Activated naive CD4-positive, alpha-beta T cell treated with anti-CD3 and anti-CD28 coated beads, Interleukin-2, amount 50 U/mL, for 72 hours (primary cell): ENCODE measurements at regions not wholly inside any gene's neighbourhood (a gene's known extent, or its start where the extent isn't known, plus 50 kb on each side); places are given as distances from the start of the nearest gene placed in this dataset.
"Not testable (repeated sequence)": the region's sequence is repeated elsewhere in the genome, so short reads cannot be mapped to it uniquely, and the experiment has no call there.

Source experiments
- ATAC-seq, 2 donors: fragments of 150-1000 bp; cut with Tn5 transposase; 2 replicates each; pipeline ENCODE4 v1.10.0; 2021; ENCODE audit warnings: mild to moderate bottlenecking in 2 of 2, moderate library complexity in 2 of 2
- DNase-seq, 2 donors: peaks; one replicate each; pipeline ENCODE4 v3.0.0; 2021 to 2022; ENCODE audit warnings: low spot score in 2 of 2
- H3K27ac Mint-ChIP-seq, 2 donors: one replicate each; pipeline ENCODE4 v1.8.0; 2022; ENCODE audit warnings: mild to moderate bottlenecking in 2 of 2, mixed read lengths in 2 of 2
- H3K36me3 Mint-ChIP-seq, 2 donors: one replicate each; pipeline ENCODE4 v1.8.0; 2022; ENCODE audit warnings: mixed read lengths in 2 of 2
- H3K9me3 Mint-ChIP-seq, 2 donors: one replicate each; pipeline ENCODE4 v1.8.0; 2022; ENCODE audit warnings: mixed read lengths in 2 of 2

DNA sequence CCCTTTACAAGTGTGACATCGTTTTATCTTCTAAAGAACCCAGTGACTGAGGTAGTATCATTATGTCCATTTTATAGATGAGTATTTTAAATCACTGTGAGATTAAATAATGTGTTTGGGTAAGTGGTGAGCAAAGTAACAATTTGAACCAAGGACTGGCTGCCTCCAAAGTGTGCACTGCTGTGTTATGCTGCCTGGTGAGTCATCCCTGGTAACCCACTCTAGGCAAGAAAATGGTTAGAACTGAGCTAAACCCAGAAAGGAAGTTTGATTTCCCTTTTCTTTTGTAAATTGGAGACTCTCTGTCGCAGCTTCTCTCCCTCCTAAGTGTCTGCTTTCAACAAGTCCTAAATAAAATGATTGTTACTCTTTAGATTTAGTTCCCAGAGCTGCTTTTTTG is 342.8 kb upstream of the KAZN start:
- no peaks in the 10 kb centered on the region for H3K36me3 Mint-ChIP-seq
- ATAC-seq: no peak
- H3K9me3 Mint-ChIP-seq: no peaks in the 10 kb centered on the region
- no peak overlapping the region for H3K27ac Mint-ChIP-seq
- DNase-seq: no peak

DNA sequence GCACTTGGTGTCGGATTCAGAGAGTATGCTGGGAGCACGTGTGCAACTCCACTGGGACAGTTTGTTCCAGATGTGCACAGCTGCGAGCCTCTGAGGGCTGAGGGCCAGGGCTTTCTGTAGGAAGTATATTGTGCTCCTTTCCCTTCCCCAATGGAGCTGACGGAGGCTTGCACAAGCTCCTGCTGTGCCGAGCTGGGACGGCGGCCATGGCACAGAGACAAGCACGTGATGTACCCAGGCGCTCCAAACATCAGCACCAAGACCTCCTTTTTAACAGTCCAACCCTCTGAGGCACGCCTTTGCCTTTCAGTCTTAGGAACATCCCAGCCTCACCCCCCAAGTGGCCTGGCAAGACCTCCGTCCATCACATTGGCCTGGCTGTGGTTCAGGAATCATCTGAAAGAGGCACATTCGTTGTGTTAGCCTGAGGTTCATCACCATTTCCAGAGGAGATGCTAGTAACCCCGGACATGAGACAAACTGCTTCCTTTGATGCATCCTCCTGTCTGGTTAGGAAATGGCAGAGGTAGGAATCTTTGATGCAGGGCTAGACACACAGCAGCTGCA is 339.2 kb upstream of the KAZN start:
- H3K9me3 Mint-ChIP-seq: no peaks in the 10 kb centered on the region
- ATAC-seq: no peak

DNA sequence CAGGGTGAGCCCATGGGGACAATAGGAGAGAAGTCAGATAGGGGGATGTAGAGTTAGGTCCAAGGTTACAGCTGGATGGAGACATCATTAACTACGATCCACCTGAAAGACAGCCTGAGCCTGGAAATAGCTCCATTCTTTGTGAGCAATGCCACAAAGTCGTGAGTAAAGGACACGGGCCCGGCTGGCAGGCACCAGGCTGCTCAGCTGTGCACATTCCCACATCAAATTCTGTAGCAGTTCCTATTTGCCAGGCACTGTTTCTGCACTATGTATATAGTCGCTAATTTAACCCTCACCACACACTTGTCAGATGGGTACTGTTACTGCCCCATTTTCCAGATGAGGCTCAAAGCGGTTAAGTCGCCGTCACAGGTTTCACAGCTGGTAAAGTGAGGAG is 338.0 kb upstream of the KAZN start:
- DNase-seq (no peak), ATAC-seq (no peak)
- no peaks in the 10 kb centered on the region for H3K9me3 Mint-ChIP-seq
- no peaks in the 10 kb centered on the region for H3K36me3 Mint-ChIP-seq
- H3K27ac Mint-ChIP-seq: no peak overlapping the region

More for the DNA sequence above, 339.2 kb upstream of the KAZN start:
- DNase-seq: no peak
- Mint-ChIP-seq H3K27ac (no peak overlapping the region), H3K36me3 (no peaks in the 10 kb centered on the region)

DNA sequence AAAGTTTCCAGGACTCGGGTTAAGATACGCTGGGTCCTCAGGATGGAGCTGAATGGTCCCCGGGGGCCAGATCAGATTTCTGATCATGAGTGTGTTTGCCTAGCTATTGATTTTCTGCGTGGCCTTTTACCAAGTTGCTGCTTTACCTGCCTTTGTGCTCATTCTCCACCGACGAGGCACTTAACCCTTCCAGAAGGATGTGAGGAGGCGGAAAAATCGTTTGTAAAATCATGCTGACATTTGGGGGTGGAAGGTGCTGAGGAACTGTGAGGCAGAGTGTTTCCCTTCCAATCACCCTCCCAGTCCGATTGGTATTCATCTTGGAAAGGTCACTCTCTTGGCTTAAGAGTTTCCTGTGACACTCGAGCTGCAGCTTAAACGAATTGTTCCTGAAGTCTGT is 337.1 kb upstream of the KAZN start:
- no peak for DNase-seq
- no peak for ATAC-seq
- no peaks in the 10 kb centered on the region for H3K9me3 Mint-ChIP-seq
- no peak overlapping the region for H3K27ac Mint-ChIP-seq
- H3K36me3 Mint-ChIP-seq: no peaks in the 10 kb centered on the region

DNA sequence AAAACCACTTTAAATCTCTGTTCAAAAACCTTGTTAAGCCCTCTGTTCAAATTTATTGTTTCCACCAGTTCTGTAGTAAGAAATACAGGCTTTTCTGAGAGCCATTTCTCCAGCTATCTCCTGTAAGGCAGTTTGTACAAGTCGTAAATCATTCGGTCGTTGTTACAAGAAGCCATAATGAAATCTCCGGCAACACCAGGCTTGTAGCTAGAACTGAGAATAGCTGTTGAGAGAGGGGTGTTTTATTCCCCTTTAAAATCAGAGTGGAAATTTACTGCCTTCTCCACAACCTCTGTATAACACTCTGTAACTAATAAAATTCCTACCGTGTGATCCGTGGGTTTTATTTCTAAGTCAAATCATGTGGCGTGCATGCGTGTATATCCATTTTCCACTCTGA is 335.8 kb upstream of the KAZN start:
- no peak for DNase-seq
- H3K27ac Mint-ChIP-seq: no peak overlapping the region
- H3K9me3 Mint-ChIP-seq: no peaks in the 10 kb centered on the region
- ATAC-seq: no peak
- no peaks in the 10 kb centered on the region for H3K36me3 Mint-ChIP-seq

DNA sequence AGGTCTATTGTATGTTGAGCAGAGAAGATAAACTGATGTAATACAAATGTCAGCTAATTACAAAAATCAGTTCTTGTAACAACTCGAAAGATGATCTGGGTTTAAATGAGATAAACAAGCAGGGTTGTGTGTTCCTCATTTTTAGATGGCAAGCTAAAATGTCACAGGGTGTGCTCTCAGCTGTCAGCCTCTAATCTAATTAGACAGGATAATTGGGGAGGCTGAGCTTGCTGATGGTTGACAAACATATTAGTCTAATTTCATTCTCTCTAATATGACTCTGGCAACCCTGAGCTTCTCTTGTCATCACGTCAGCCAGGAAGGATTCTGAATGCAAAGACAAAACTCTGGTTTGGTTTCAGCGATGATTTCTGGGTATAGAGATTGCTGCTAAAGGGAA is 335.3 kb upstream of the KAZN start:
- ATAC-seq (no peak), DNase-seq (no peak)
- Mint-ChIP-seq H3K9me3 (no peaks in the 10 kb centered on the region), H3K27ac (no peak overlapping the region), H3K36me3 (no peaks in the 10 kb centered on the region)

DNA sequence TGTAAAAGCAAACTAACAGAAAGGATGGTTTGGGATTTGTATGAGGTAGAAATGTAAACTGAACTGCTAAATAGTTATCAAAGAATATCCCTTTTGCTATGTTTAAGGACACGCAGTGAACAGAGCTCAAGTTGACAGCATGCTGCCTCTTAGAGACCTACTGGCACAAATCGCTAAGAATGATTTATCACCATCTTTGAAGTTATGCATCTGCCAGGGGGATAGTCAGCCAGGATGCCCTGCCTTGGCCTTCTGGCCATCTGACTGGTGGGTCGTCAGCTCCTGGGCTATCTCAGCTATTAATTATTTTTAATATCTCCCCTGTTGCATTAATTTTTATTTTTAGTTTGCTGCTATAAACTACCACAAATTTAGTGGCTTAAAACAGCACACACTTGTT is 334.8 kb upstream of the KAZN start:
- no peaks in the 10 kb centered on the region for H3K9me3 Mint-ChIP-seq
- H3K27ac Mint-ChIP-seq: no peak overlapping the region
- no peak for ATAC-seq
- no peak for DNase-seq
- H3K36me3 Mint-ChIP-seq: no peaks in the 10 kb centered on the region

DNA sequence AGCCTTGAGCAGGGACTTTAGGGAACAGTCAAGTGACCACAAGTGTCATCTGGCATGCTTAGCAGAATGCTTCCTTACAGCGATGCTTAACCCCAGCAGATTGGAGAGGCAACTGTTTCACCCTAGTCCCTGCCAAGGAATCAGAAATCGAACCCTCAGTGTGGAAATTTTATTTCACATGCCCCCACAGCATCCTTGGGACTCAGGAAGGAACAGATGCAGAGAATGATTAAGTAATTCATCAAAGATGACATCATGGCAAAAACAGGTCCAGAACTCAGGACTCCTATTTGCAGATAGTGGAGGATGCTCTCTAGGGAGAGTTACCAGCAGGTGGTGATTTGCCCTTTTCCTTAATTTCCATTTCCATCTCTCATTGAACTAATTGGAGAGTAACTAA is 333.0 kb upstream of the KAZN start:
- no peak overlapping the region for H3K27ac Mint-ChIP-seq
- H3K36me3 Mint-ChIP-seq: no peaks in the 10 kb centered on the region
- ATAC-seq: no peak
- no peak for DNase-seq
- H3K9me3 Mint-ChIP-seq: no peaks in the 10 kb centered on the region

GRCh38 chr1:14267991-14268390 is 330.5 kb upstream of the KAZN start:
- ATAC-seq: no peak
- no peaks in the 10 kb centered on the region for H3K9me3 Mint-ChIP-seq
- H3K27ac Mint-ChIP-seq: no peak overlapping the region
- H3K36me3 Mint-ChIP-seq: no peaks in the 10 kb centered on the region
- DNase-seq: no peak

DNA sequence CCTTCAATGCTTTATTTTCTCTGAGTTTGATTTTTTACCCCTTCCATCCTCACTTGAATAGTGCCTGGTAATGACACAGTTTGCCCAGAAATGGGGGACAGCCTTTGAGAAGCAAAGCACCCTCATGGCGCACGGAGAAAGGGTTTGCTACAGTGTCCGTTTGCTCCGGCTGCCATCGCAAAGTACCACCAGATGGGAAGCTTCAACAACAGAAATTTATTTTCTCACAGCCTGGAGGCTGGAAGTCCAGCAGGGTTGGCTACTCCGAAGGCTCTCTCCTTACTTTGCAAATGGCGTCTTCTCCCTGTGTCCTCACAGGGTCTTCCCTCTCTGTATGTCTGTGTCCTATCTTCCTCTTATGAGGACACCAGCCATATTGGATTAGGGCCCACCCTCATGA is 327.7 kb upstream of the KAZN start:
- DNase-seq: no peak
- Mint-ChIP-seq H3K36me3 (no peaks in the 10 kb centered on the region), H3K9me3 (no peaks in the 10 kb centered on the region), H3K27ac (no peak overlapping the region)
- ATAC-seq: no peak

DNA sequence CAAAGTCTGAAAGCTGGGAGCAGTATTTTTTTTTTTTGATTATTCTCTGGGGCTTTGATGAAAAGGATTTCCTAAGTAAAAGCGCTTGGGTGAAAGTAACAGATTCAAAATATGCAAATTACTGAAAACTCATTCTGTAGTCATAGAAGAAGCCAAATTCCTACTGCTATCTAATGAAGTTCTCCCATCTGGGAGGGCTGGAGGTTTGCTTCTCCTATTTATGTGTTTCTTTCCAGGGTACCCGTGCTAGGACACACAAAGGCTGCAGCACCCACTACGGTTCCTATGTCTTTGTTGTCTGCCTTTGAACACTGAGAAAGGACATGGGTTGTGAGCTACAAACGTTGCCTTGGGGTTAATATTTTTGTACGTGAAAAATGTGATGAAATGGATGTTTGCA is 324.7 kb upstream of the KAZN start:
- no peaks in the 10 kb centered on the region for H3K36me3 Mint-ChIP-seq
- H3K27ac Mint-ChIP-seq: no peak overlapping the region
- no peaks in the 10 kb centered on the region for H3K9me3 Mint-ChIP-seq
- ATAC-seq (no peak), DNase-seq (no peak)

- H3K27ac Mint-ChIP-seq, H3K9me3 Mint-ChIP-seq, ATAC-seq, DNase-seq, H3K36me3 Mint-ChIP-seq: not testable (repeated sequence)
Observed at GRCh38 chr1:14279891-14280290, 318.6 kb upstream of the KAZN start.

DNA sequence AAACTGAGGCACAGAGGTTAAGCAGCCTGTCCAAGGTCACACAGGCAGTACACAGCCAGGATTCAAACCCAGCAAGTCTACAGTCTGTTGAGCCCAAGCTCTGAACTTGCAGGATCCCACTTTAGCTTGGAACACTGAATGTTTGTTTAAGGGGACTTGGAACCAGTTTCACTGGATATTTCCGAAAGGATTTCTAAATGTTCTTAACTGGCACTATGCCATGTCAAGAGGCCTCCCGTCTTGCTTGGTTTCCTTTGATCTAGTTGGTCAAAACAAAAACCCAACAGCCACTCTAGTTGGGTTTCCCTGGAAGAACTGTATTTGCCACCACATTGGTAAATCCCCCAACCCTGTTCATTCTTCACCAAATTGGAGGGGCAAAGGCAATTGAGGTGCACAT is 317.6 kb upstream of the KAZN start:
- no peaks in the 10 kb centered on the region for H3K36me3 Mint-ChIP-seq
- H3K9me3 Mint-ChIP-seq: no peaks in the 10 kb centered on the region
- H3K27ac Mint-ChIP-seq: no peak overlapping the region
- DNase-seq (no peak), ATAC-seq (no peak)

DNA sequence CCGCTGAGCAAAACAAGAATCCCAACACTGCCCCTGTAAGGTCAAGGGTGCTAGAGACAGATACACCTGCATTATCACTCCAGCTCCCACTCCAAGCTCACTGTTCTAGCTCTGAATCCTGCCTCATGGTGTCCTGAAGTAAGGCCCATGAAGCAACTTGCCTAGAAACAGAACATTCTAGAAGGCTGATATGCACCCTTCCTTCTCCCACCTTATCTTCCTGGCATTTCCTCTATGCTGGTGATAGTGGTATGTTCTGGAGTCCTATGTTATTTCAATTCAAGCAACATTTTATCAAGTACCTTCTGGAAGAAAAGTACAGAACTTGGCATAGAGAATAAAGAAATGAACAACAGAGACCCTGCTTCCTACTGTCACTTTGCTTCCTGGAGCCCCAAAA is 317.1 kb upstream of the KAZN start:
- Mint-ChIP-seq H3K27ac (no peak overlapping the region), H3K36me3 (peaks cover 0 to 4% of the 10 kb centered on the region in 2 donors), H3K9me3 (no peaks in the 10 kb centered on the region)
- ATAC-seq (no peak), DNase-seq (no peak)

DNA sequence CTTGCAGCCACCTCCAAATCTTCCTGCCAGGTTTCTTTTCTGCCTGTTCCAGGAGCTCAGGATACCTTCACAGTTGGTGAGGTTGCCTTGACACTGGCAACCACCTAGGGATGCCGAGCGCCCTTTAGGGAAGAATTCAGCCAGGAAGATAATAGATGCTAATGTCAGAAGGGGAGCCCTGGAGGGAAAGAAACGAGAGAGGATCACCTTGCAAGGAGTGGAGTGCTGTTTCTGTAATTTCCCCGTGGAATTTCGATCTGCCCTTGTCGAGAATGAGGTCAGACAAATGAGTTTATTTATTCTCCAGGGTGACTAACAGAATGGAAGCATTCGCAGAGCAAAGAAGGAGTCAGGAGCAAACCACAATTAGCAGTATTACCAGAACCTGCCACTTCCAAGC is 315.8 kb upstream of the KAZN start:
- ATAC-seq (no peak), DNase-seq (no peak)
- H3K27ac Mint-ChIP-seq: no peak overlapping the region
- peaks cover 0 to 4% of the 10 kb centered on the region in 2 donors for H3K36me3 Mint-ChIP-seq
- H3K9me3 Mint-ChIP-seq: no peaks in the 10 kb centered on the region

DNA sequence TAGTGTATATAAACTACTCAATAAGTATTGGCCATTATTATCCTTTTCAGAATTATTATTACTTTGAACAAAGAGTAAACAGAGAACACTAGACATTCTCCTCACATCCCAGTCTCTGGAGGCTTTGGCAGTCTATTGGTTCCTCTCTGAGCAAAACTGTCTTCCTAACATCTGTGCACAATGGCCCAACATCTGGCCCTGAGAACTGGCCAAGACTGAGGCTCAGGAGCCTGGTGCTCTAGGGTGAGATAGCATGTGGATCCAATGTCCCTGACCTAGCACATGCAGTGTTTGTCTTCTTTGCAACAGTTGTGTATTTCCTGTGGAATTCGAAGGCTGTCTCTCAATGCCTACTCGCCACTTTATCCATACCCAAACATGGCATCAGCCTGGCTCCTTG is 313.2 kb upstream of the KAZN start:
- H3K36me3 Mint-ChIP-seq: peaks cover 0 to 4% of the 10 kb centered on the region in 2 donors
- ATAC-seq: no peak
- no peak for DNase-seq
- no peak overlapping the region for H3K27ac Mint-ChIP-seq
- H3K9me3 Mint-ChIP-seq: no peaks in the 10 kb centered on the region

DNA sequence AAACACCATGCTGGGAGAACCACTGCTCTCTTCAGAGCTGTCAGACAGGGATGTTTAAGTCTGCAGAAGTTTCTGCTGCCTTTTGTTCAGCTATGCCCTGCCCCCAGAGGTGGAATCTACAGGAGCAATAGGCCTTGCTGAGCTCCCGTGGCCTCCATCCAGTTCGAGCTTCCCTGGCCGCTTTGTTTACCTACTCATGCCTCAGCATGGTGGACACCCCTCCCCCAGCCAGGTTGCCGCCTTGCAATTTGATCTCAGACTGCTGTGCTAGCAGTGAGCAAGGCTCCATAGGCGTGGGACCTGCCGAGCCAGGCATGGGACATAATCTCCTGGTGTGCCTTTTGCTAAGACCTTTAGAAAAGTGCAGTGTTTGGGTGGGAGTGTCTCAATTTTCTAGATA is 307.3 kb upstream of the KAZN start:
- not testable (repeated sequence) for H3K36me3 Mint-ChIP-seq, H3K27ac Mint-ChIP-seq, H3K9me3 Mint-ChIP-seq, DNase-seq, ATAC-seq

DNA sequence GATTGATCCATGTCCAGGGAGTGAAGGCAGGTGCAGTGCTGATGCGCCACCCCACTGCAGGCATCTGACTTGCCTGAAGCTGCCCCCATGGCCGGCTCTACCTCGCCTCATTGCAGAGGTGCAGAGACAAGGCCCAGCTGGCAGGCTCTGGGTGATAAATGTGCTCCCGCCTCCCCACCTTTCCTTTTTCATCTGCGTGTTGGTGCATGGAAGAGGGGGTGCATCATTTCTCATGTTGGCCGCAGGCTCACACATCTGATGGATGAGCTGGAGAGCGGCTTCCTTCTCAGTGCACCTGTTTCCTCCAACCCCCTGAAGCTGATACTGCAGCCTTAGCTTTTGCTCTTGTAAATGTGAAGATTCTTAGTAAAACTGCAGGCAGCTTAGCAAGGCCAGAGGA is 306.0 kb upstream of the KAZN start:
- no peak for ATAC-seq
- DNase-seq: no peak
- Mint-ChIP-seq H3K36me3 (no peaks in the 10 kb centered on the region), H3K9me3 (no peaks in the 10 kb centered on the region), H3K27ac (no peak overlapping the region)

GRCh38 chr1:14294006-14294405 is 304.5 kb upstream of the KAZN start:
- H3K36me3 Mint-ChIP-seq: no peaks in the 10 kb centered on the region
- no peak for ATAC-seq
- no peak for DNase-seq
- no peak overlapping the region for H3K27ac Mint-ChIP-seq
- no peaks in the 10 kb centered on the region for H3K9me3 Mint-ChIP-seq
